Stimulated activated CD4-positive, alpha-beta T cell treated with anti-CD3 and anti-CD28 coated beads, Interleukin-4, amount 100 ng/mL, for 4 hours (primary cell): ENCODE measurements at regions not wholly inside any gene's neighbourhood (a gene's known extent, or its start where the extent isn't known, plus 50 kb on each side); places are given as distances from the start of the nearest gene placed in this dataset.
"Not testable (repeated sequence)": the region's sequence is repeated elsewhere in the genome, so short reads cannot be mapped to it uniquely, and the experiment has no call there.

Source experiments
- DNase-seq, 2 experiments: peaks; one replicate each; pipeline ENCODE4 v3.0.0-alpha.2; 2020

- peak in 1 of 2 experiments; percentile 7 for DNase-seq
Measured at GRCh38 chr13:104984296-104984818, 1551.1 kb downstream of the EFNB2 start.

DNA sequence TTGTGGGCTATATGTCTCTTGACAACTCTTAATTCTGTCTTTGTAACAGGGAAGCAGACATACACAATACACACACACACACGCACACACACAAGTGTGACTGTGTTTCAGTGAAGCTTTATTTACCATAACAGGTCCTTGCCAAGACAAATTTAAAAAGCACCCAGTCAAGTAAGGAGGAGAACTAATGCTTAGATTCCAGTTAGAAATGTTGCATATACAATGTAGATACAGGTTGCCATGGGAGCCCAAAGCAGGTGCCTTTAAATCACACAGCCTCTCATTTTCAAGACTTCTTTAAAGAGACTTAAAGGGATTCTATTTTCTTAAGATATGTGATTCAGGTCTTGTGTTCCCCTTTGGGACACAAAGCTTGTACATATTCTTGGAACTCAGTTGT, 1551.9 kb downstream of the EFNB2 start:
- DNase-seq, result no peak

DNA sequence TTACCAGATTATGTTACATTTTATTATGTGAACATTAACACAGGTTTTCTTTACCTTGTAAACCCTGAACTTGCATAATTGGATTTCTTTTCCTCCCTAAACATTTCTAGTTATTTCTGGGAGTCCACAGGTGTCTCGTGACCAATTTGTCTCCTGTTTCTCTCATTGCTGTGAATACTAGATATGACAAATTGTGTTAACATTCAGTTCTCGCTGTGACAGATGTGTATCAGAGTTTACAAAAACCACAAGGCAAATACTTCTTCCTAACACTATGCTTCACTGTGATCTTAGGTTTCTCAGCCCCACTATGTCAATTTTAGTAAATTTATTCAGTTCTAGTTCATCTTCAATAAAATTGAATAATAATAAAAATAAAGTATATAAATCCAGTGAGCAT, 1554.9 kb downstream of the EFNB2 start:
- no peak for DNase-seq

GRCh38 chr13:104979281-104980030, 1556.0 kb downstream of the EFNB2 start:
- no peak for DNase-seq

DNA sequence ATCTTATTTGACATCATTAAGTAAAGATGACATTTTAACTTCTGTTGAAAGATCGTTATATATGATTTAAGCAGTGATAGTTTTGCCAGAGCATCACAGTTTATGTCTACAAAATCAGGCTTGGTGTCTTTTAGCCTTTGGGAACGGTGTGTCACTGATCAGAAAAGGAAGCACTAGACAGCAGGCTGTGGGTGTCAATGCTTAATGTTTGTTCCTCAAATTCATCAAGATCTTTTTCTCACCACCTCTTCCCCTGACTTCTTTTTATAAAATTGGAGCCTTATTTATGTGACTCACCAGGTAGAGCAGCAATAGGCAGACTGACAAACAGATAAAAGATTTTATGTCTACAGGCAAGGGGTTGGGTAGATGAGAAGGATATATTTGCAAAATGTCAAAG, 1558.5 kb downstream of the EFNB2 start:
- DNase-seq, result no peak

DNA sequence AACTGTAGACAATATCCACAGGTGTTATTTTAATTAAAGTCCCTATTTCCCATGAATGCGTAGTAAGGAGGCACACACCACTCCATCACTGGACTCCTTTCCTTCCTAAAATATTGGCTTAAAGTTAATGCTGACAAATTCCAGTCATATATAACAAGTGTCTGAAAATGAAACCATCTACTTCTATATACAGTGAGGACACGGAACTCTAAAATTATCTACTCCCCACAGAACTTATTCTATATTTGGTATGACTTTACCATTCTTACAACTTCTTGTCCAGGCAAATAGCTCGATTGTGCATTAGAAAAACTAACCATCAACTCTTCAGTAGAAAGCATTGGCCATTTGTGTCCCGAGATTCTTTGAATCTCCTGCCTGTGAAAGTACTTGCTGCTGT, 1560.2 kb downstream of the EFNB2 start:
- DNase-seq, result no peak

GRCh38 chr13:104968876-104969275, 1566.6 kb downstream of the EFNB2 start:
- DNase-seq, result no peak

DNA sequence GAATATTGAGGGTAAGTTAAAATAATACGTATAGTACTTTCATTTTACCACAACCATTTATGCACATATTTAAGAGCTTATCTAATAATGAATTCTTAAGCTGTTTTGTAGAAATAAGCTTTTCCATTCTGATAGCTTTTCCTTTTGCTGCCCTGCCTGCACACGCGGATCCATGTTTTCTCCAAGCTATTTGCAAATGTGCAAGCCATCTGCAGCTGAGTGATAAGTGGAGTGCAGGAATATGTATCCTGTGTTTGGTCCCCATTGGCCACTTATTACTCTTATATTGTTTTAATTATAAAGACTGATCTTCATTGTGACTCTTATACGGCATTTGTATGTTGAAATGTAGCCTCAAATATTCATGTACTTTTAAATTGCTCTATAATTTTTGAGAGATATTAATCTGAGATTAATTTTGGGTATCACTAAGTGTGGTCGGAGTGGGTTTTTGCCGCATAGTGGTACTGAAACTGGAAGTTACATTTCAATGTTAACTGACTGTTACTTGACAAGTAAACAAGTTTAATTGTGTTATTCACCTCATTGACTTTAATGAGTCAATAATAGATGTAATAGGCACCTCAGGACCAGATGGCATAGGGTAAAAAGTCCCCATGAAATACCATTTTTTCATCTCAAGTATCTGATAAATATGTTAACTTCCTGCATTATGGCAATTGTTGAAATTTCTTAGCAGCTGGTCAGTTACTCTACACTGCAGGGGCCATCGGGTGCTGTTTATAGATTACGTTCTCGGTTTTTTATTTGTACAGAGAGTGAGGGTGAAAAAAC, 1567.4 kb downstream of the EFNB2 start:
- no peak for DNase-seq

DNA sequence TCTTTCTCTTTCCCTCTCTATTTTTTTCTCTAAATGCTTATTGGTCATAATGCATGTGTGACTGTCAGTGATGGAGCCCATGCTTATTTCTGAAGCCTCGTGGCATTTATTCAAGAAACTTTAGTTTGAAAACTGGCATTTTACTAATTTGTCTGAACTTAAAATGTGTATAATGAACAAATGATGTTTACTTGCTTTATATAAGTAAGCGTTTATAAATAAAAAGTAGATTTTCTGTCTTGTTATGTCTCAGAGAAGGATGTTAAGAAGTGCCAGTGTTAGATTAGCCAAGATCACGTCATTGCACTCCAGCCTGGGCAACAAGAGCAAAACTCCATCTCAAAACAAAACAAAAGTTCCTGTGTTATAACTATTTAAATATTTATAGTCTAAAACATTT, 1568.1 kb downstream of the EFNB2 start:
- no peak for DNase-seq

DNA sequence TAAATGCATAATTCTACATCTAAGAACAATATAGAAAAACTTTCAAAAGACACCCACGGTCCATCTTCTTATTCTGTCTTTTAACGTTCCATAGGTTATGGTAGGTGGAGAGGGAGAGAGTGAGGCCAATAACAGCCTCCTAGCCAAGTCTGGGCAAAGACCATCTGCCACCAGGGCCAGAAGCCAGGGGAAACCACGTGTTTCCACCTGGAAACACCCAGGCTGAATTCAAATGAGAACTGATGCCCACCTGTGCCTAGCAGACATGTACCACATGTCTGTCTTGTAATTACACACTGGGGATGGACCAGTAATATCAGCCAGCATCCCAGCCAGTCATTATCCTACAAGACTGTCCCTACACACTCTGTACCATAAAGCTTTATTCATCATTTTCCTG, 1573.1 kb downstream of the EFNB2 start:
- DNase-seq, result no peak

DNA sequence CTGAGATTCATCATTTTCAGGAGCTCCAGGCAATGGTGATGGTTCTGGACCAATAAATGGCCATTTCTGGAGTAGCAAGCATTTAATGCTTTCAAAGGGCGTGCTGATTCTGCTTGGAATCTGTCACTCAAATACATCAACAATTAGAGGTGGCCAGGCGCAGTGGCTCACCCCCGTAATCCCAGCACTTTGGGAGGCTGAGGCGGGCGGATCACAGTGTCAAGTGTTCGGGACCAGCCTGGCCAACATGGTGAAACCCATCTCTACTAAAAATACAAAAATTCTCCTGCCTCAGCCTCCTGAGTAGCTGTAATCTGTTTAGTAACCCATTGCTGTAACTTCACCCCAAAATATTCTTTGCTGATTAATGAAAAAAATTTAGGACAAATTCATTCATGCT, 1574.2 kb downstream of the EFNB2 start:
- no peak for DNase-seq

GRCh38 chr13:104954210-104954609, 1581.3 kb downstream of the EFNB2 start:
- DNase-seq, result no peak

GRCh38 chr13:104953588-104953987, 1581.9 kb downstream of the EFNB2 start:
- DNase-seq, result no peak

GRCh38 chr13:104949840-104950740, 1585.4 kb downstream of the EFNB2 start:
- no peak for DNase-seq

GRCh38 chr13:104944176-104944575, 1591.3 kb downstream of the EFNB2 start:
- DNase-seq, result no peak

DNA sequence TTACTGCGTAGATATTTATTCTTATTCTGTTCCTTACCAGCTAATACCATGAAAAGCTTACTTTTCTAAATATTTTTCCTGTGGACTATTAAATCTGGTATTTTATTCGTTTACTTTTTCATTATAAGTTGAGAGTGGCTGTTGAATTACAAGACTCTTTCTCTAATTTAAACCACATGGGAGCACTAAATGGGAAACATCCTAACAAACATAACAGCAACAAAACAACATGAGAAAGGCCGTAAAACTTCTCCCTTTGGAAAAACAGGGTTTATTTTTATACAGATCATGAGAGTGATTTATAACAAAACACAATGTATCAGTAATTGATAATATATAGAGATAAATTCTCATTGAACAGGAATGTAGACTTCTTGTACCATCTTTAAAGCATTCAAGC, 1592.1 kb downstream of the EFNB2 start:
- no peak for DNase-seq

GRCh38 chr13:104937881-104938280, 1597.6 kb downstream of the EFNB2 start:
- DNase-seq, result no peak

GRCh38 chr13:104936304-104936703, 1599.2 kb downstream of the EFNB2 start:
- no peak for DNase-seq

DNA sequence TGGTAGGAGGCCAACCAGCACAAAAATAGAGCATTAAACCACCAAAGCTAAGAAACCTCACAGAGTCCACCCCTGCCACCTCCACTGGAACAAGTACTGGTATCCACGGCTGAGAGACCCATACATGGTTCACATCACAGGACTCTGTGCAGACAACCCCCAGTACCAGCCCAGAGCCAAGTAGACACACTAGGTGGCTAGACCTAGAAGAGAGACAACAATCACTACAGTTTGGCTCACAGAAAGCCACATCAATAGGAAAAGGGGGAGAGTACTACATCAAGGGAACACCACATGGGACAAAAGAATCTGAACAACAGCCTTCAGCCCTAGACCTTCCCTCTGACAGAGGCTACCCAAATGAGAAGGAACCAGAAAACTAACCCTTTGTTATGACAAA, 1614.9 kb downstream of the EFNB2 start:
- not testable (repeated sequence) for DNase-seq

GRCh38 chr13:104920091-104920490, 1615.4 kb downstream of the EFNB2 start:
- DNase-seq, result no peak

GRCh38 chr13:104900191-104900817, 1635.2 kb downstream of the EFNB2 start:
- no peak for DNase-seq

DNA sequence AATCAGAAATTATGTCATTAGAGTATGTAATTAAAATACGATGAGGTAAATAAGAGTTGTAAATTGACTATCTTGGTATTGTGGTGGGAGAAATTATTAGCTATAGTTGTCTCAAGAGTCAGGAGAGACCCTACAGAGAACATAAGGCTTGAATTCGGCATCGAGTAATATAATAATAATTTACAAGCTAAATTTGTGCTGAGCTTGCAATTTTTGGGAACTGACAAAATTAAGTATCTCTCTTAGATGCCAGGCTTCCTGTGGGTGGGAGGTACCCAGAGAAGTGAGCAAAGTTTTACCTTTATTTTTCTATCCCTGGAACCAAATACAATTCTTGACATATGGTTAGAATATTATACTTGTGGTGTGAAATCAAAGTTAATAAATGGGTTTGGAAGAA, 1637.0 kb downstream of the EFNB2 start:
- DNase-seq, result no peak

- no peak for DNase-seq
Measured at GRCh38 chr13:104895521-104895920, 1639.9 kb downstream of the EFNB2 start.
